Stomach (tissue), 8 donors: ENCODE measurements at regions not wholly inside any gene's neighbourhood (a gene's known extent, or its start where the extent isn't known, plus 50 kb on each side); places are given as distances from the start of the nearest gene placed in this dataset.

Experiments
- DNase-seq, 2 donors: peaks; one replicate each; pipeline versions ENCODE4 v3.0.0 to v3.0.0-alpha.2; 2013 to 2019
- H3K27ac ChIP-seq, 5 donors: fragments of 200-600 bp in 4 of 5; sonication (generic) in 4 of 5; one replicate each; pipeline ENCODE4 v1.5.1; 2013 to 2019; ENCODE audit warnings: mild to moderate bottlenecking in 1 of 5, moderate library complexity in 1 of 5
- H3K27me3 ChIP-seq, 3 donors: fragments of 200-600 bp; sonication (generic); one replicate each; pipeline ENCODE4 v1.5.1; 2017 to 2019; ENCODE audit warnings: mixed run types in 1 of 3
- H3K36me3 ChIP-seq, 4 donors: fragments of 200-600 bp; sonication (generic); 1 replicate in 3 of 4; 2 replicates in 1 of 4; pipeline ENCODE4 v1.5.1; 2016 to 2019
- H3K4me1 ChIP-seq, 4 donors: fragments of 200-600 bp; sonication (generic); one replicate each; pipeline ENCODE4 v1.5.1; 2016 to 2019
- H3K4me3 ChIP-seq, 4 donors: fragments of 200-600 bp; sonication (generic) in 3 of 4; one replicate each; pipeline ENCODE4 v1.5.1; 2016 to 2019; ENCODE audit warnings: mild to moderate bottlenecking in 1 of 4
- H3K9me3 ChIP-seq, 4 donors: fragments of 200-600 bp; sonication (generic); one replicate each; pipeline ENCODE4 v1.5.1; 2016 to 2019
- EP300 ChIP-seq: sonication (generic); formaldehyde crosslinking; IDR thresholded peaks from one replicate; pipeline ENCODE4 v1.6.1; 2017; ENCODE audit warnings: antibody characterized with exemption
- POLR2A ChIP-seq, 4 donors: fragments of 450-650 bp; IDR thresholded peaks; one replicate each; pipeline ENCODE4 v1.6.1; 2016; ENCODE audit warnings: antibody characterized with exemption in 4 of 4, control low read depth in 2 of 4, mild to moderate bottlenecking in 1 of 4, moderate library complexity in 1 of 4
- POLR2AphosphoS5 ChIP-seq, 3 donors: sonication (generic); formaldehyde crosslinking; IDR thresholded peaks; one replicate each; pipeline ENCODE4 v1.6.1; 2016; ENCODE audit warnings: antibody characterized with exemption in 3 of 3
- WGBS, 5 donors: extraction: QIAGEN DNeasy Blood & Tissue Kit in 3 of 5; methylation state at CpG; one replicate each; pipeline versions ENCODE4 v1.1.5 to v1.1.7; 2013 to 2018; 5-methylcytosine and 5-hydroxymethylcytosine counted together
- intact Hi-C: fragments of 100-400 bp; cut with DNase I; formaldehyde crosslinking; loops from one replicate; pipeline ENCODE4 v1.15.1; 2023; ENCODE audit warnings: low total_unique reads
- TF ChIP-seq, protein P1 (sequence below), 7 experiments: fragments of 450-650 bp in 4 of 7; fragments of 200-600 bp in 3 of 7; sonication (generic) in 3 of 7; IDR thresholded peaks; one replicate each; pipeline ENCODE4 v1.5.1; 2016 to 2019; ENCODE audit warnings: antibody characterized with exemption in 7 of 7, control low read depth in 2 of 7, mild to moderate bottlenecking in 1 of 7
- donor health status: healthy with polysubstance abuse.
- donor health status: Bipolar disorder and iron deficiency.
- donor health status: healthy.

DNA sequence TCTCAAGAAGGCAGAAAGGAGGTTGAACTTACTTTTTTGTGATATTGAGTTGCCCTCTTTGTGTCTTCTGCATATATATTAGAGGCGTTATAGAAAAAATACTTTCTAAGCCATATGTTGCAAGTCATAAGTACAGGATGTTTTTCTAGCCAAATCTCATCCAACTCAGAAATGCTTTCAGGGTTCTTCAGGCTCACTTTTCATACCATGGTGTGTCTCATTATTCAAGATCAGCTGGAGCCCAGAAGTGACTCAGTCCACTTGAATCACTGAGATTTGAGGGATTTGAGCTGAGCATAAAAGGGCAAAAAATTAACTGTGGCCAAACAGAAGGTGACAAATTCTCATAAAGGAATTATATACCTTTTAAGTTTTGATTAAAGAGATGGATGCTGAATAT, 157.3 kb downstream of the WNT5A start:
- Histone ChIP-seq H3K9me3 (no peaks in the 10 kb centered on the region), H3K27ac (no peak overlapping the region), H3K4me3 (no peak overlapping the region), H3K4me1 (no peaks in the 10 kb centered on the region), H3K27me3 (no peaks in the 10 kb centered on the region), H3K36me3 (no peaks in the 10 kb centered on the region)
- 74 to 82% (median 80%) methylated on average over 1 of the region's 1 CpG for WGBS, 5 donors
- TF ChIP-seq POLR2A (IDR thresholded peaks at IDR 0.05), result no peak
- no peak for TF ChIP-seq EP300
- no peak for TF ChIP-seq POLR2AphosphoS5 (IDR thresholded peaks at IDR 0.05)
- TF ChIP-seq, protein P1, sequence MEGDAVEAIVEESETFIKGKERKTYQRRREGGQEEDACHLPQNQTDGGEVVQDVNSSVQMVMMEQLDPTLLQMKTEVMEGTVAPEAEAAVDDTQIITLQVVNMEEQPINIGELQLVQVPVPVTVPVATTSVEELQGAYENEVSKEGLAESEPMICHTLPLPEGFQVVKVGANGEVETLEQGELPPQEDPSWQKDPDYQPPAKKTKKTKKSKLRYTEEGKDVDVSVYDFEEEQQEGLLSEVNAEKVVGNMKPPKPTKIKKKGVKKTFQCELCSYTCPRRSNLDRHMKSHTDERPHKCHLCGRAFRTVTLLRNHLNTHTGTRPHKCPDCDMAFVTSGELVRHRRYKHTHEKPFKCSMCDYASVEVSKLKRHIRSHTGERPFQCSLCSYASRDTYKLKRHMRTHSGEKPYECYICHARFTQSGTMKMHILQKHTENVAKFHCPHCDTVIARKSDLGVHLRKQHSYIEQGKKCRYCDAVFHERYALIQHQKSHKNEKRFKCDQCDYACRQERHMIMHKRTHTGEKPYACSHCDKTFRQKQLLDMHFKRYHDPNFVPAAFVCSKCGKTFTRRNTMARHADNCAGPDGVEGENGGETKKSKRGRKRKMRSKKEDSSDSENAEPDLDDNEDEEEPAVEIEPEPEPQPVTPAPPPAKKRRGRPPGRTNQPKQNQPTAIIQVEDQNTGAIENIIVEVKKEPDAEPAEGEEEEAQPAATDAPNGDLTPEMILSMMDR (IDR thresholded peaks at IDR 0.05), result no peak
- DNase-seq, result no peak
- intact Hi-C loops, result no loop called here

DNA sequence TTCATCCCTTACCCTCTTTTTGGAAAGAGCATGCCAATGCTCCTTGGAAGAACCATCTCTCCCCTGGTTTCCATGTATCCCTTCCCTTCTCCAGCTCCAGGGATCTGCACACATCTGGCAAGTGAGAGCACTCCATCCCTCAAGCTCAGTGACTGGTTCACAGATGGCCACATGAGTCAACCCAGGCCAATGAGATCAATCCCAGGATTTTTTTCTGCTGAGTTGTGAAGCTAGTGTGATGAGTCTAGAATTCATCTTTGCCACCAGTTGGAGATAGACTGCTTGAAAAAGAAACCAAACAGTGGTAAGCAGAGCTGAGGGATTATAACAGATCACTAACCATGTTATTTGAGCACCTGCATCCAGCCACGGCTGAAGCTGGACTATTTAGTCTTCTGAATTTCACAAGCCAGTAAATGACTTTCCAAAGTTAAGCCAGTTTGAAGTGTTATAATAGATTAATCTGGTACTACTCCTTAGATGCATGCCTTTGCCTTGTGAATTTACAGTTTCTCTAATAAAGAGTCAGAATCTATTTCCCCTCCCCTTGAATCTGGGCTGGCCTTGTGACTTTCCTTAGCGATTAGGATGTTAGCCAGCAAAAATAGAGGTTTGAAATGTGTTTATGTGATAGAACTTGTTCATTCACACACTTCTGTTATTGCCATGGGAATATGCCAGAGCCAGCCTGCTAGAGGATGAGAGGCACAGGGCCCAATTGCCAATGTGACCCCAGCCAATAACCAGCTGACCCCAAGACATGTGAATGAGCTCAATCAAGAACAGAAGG, 159.8 kb downstream of the WNT5A start:
- Histone ChIP-seq H3K27me3 (no peaks in the 10 kb centered on the region), H3K9me3 (no peaks in the 10 kb centered on the region), H3K4me1 (peaks cover 0 to 5% (median 0%) of the 10 kb centered on the region in 4 donors), H3K36me3 (no peaks in the 10 kb centered on the region), H3K4me3 (no peak overlapping the region), H3K27ac (no peak overlapping the region)
- intact Hi-C loops, result no loop called here
- 69 to 80% (median 75%) methylated on average over 2 of the region's 2 CpGs for whole genome bisulfite sequencing, 5 donors
- TF ChIP-seq POLR2A (IDR thresholded peaks at IDR 0.05) (no peak), EP300 (no peak), POLR2AphosphoS5 (IDR thresholded peaks at IDR 0.05) (no peak)
- TF ChIP-seq, protein P1 (IDR thresholded peaks at IDR 0.05), result no peak
- DNase-seq, result no peak

DNA sequence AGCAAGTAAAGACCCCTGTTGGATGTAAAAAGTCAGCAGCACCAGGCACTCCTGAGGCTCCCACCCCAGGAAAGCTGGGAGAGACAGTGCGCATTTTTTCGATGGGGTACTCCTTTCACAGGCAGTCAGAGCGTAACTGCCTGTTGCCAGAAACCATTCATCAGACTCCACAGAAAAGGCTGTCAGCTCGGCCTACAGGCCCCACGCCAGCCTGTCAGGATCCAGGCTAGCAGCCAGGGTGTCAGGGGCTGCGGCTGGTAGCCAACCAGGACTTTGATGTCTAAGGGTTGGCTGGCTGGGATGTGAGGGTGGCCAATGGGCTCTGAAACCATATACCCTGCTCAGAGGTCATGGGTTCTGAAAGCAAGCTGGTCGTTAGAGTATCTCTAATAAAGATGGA, 164.5 kb downstream of the WNT5A start:
- Histone ChIP-seq H3K27ac (no peak overlapping the region), H3K4me3 (no peak overlapping the region), H3K4me1 (peaks cover 0 to 5% (median 0%) of the 10 kb centered on the region in 4 donors), H3K27me3 (no peaks in the 10 kb centered on the region), H3K36me3 (no peaks in the 10 kb centered on the region), H3K9me3 (no peaks in the 10 kb centered on the region)
- WGBS, 5 donors, result 53 to 82% (median 75%) methylated on average over 7 of the region's 7 CpGs
- DNase-seq, result peak in 1 of 2 donors; percentile 33
- intact Hi-C loops, result no loop called here
- TF ChIP-seq, protein P1 (IDR thresholded peaks at IDR 0.05), result no peak
- TF ChIP-seq EP300 (no peak), POLR2AphosphoS5 (IDR thresholded peaks at IDR 0.05) (no peak), POLR2A (IDR thresholded peaks at IDR 0.05) (no peak)

DNA sequence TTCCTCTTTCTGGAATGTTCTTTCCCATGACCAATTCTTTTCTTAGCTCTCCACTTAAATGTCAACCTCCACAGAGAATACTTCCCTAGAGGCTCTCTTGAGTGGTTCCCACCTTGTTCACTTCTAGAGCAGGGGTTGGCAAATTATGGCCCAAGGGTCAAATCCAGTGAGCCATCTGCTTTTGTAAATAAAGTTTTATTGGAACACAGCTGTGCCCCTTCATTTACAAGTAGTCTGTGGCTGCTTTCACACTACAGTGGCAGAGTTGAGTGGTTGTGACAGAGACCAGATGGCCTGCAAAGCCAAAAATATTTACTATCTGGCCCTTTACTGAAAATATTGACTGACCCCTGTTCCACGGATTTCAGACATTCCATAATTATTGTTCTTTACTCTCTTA, 166.2 kb downstream of the WNT5A start:
- no peak for TF ChIP-seq EP300
- no peak for TF ChIP-seq POLR2AphosphoS5 (IDR thresholded peaks at IDR 0.05)
- WGBS, 5 donors, result 72 to 85% (median 75%) methylated on average over 1 of the region's 1 CpG
- H3K36me3 ChIP-seq, result no peaks in the 10 kb centered on the region
- no peaks in the 10 kb centered on the region for H3K9me3 ChIP-seq
- H3K27ac ChIP-seq, result no peak overlapping the region
- intact Hi-C loops, result no loop called here
- H3K4me1 ChIP-seq, result peaks cover 0 to 5% (median 0%) of the 10 kb centered on the region in 4 donors
- H3K27me3 ChIP-seq, result no peaks in the 10 kb centered on the region
- no peak for DNase-seq
- no peak overlapping the region for H3K4me3 ChIP-seq

DNA sequence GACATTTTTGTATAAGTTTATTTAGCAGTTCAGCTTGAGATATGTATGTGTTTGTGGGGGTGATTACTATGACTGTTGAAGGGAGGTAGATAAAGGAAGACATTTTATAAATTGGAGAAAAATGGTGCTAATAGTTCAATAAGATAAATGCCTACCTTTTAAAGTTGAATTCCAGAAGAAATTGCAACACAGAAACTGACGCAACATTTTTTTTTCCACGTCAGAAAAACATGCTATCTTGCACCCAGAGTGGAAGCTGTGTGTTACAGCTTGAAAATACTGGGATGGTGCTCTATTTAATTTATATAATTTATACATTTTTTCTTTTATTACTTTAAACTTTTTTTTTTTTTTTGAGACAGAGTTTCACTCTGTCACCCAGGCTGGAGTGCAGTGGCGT, 171.7 kb downstream of the WNT5A start:
- H3K4me3 ChIP-seq, result no peak overlapping the region
- H3K9me3 ChIP-seq, result no peaks in the 10 kb centered on the region
- 59 to 80% (median 73%) methylated on average over 3 of the region's 3 CpGs for WGBS, 5 donors
- no peaks in the 10 kb centered on the region for H3K36me3 ChIP-seq
- DNase-seq, result no peak
- TF ChIP-seq POLR2AphosphoS5 (IDR thresholded peaks at IDR 0.05) (no peak), POLR2A (IDR thresholded peaks at IDR 0.05) (no peak)
- intact Hi-C loops, result no loop called here
- no peak overlapping the region for H3K27ac ChIP-seq
- no peaks in the 10 kb centered on the region for H3K27me3 ChIP-seq
- H3K4me1 ChIP-seq, result no peaks in the 10 kb centered on the region
